GM12878 (cell line): ENCODE measurements at regions not wholly inside any gene's neighbourhood (a gene's known extent, or its start where the extent isn't known, plus 50 kb on each side); places are given as distances from the start of the nearest gene placed in this dataset.

Experiments used
- ATAC-seq: fragments of 200-7000 bp; cut with Tn5 transposase; 3 replicates; pipeline ENCODE4 v1.9.1; 2020; ENCODE audit warnings: mild to moderate bottlenecking, moderate library complexity
- BruUV-seq: library from RNA; stranded (reverse); fragments of 400-500 nt; replicated peaks from 2 replicates; lab custom pipeline; 2021; lab: Mats Ljungman, UMichigan
- CTCF ChIA-PET: fragments of 300-600 bp; sonication (Branson Sonifier 250); formaldehyde crosslinking; extraction: SDS; loops from one replicate; lab custom pipeline; 2021; ENCODE audit warnings: inconsistent platforms; lab: Yijun Ruan, JAX
- POLR2A ChIA-PET: fragments of 350-600 bp; formaldehyde crosslinking; extraction: SDS; loops from one replicate; lab custom pipeline; 2021; ENCODE audit warnings: inconsistent platforms; lab: Charles Lee
- RAD21 ChIA-PET: fragments of 300-600 bp; sonication (Branson Sonifier 250); formaldehyde crosslinking; loops from one replicate; lab custom pipeline; 2023; ENCODE audit warnings: antibody characterized with exemption; ENCODE audit not compliant: unreplicated experiment; lab: Charles Lee
- SMC1A ChIA-PET: fragments of 300-600 bp; sonication (Branson Sonifier 250); formaldehyde crosslinking; loops from one replicate; lab custom pipeline; 2023; ENCODE audit not compliant: unreplicated experiment, uncharacterized antibody; lab: Charles Lee
- DNase-seq: peaks from one replicate; pipeline ENCODE4 v3.0.0-alpha.2; 2011; ENCODE audit warnings: low read depth, low spot score
- FAIRE-seq: peaks from 3 replicates; lab custom pipeline; 2011; peaks lifted over from hg19 to GRCh38; lab: Jason Lieb, UNC
- H2AFZ ChIP-seq: 2 replicates; pipeline ENCODE4 v1.6.0; 2011; ENCODE audit warnings: low read depth, low read length, control low read depth; ENCODE audit not compliant: control insufficient read depth
- H3K27ac ChIP-seq: 2 replicates; pipeline ENCODE4 v1.5.1; 2011; ENCODE audit warnings: control low read depth; ENCODE audit not compliant: control insufficient read depth, insufficient read depth
- H3K27me3 ChIP-seq, 2 experiments: replicated peaks in 1 of 2; 2 replicates each; pipeline versions ENCODE4 v1.6.0 to v1.6.1; 2011; ENCODE audit warnings: low read length in 1 of 2; ENCODE audit not compliant: control insufficient read depth in 2 of 2, insufficient read depth in 2 of 2
- H3K36me3 ChIP-seq, 2 experiments: 2 replicates each; pipeline ENCODE4 v1.5.1; 2011; ENCODE audit warnings: low read length in 1 of 2; ENCODE audit not compliant: control insufficient read depth in 2 of 2, insufficient read depth in 2 of 2
- H3K4me1 ChIP-seq: 2 replicates; pipeline ENCODE4 v1.6.1; 2011; ENCODE audit warnings: mild to moderate bottlenecking, low read length, moderate library complexity, mixed read lengths; ENCODE audit not compliant: control insufficient read depth, insufficient read depth
- H3K4me2 ChIP-seq: 2 replicates; pipeline ENCODE4 v1.6.0; 2011; ENCODE audit warnings: control low read depth; ENCODE audit not compliant: control insufficient read depth, insufficient read depth
- H3K4me3 ChIP-seq: fragments of 200-600 bp; sonication (generic); 2 replicates; pipeline ENCODE4 v1.5.1; 2016
- H3K79me2 ChIP-seq: 2 replicates; pipeline ENCODE4 v1.6.0; 2011; ENCODE audit warnings: low read length; ENCODE audit not compliant: control insufficient read depth, insufficient read depth
- H3K9ac ChIP-seq: 2 replicates; pipeline ENCODE4 v1.8.0; 2011; ENCODE audit warnings: low read length, control low read depth, mixed read lengths; ENCODE audit not compliant: control insufficient read depth, insufficient read depth
- H3K9me3 ChIP-seq: replicated peaks from 3 replicates; pipeline ENCODE4 v1.5.1; 2011; ENCODE audit warnings: mild to moderate bottlenecking, low read length; ENCODE audit not compliant: control insufficient read depth, insufficient read depth
- H4K20me1 ChIP-seq: 2 replicates; pipeline ENCODE4 v1.6.0; 2011; ENCODE audit not compliant: control insufficient read depth, insufficient read depth
- ATF7 ChIP-seq: fragments of 450-650 bp; IDR thresholded peaks from 2 replicates; pipeline ENCODE4 v1.6.1; 2016; ENCODE audit warnings: low read depth, mild to moderate bottlenecking
- HDAC2 ChIP-seq: fragments of 200-600 bp; sonication (generic); IDR thresholded peaks from 2 replicates; pipeline ENCODE4 v1.6.1; 2017
- NR2C2 ChIP-seq: IDR thresholded peaks from 2 replicates; pipeline ENCODE4 v1.6.1; 2011; ENCODE audit warnings: borderline replicate concordance, low read depth; ENCODE audit not compliant: control insufficient read depth, insufficient read length
- SMC3 ChIP-seq: IDR thresholded peaks from 2 replicates; pipeline ENCODE4 v1.6.1; 2011; ENCODE audit warnings: low read length, improper control_type of control experiment, borderline replicate concordance
- SUZ12 ChIP-seq: fragments of 200-600 bp; sonication (generic); IDR thresholded peaks from one replicate; pipeline ENCODE4 v1.6.1; 2018; ENCODE audit warnings: antibody characterized with exemption, mild to moderate bottlenecking; ENCODE audit not compliant: unreplicated experiment
- TBL1XR1 ChIP-seq: IDR thresholded peaks from 2 replicates; pipeline ENCODE4 v1.6.1; 2012; ENCODE audit warnings: low read depth, low read length, improper control_type of control experiment
- TCF3 ChIP-seq: IDR thresholded peaks from 2 replicates; pipeline ENCODE4 v1.6.1; 2012; ENCODE audit warnings: low read depth, mild to moderate bottlenecking, low read length, borderline replicate concordance; ENCODE audit not compliant: insufficient read depth
- WRNIP1 ChIP-seq: IDR thresholded peaks from 2 replicates; pipeline ENCODE4 v1.6.1; 2011; ENCODE audit warnings: low read depth, low read length, improper control_type of control experiment, borderline replicate concordance
- ZNF622 ChIP-seq: fragments of 450-650 bp; IDR thresholded peaks from 2 replicates; pipeline ENCODE4 v1.6.1; 2017; ENCODE audit warnings: mild to moderate bottlenecking, inconsistent platforms
- WGBS: methylation state at CpG from one replicate; pipeline ENCODE4 v1.1.6; 2016; ENCODE audit warnings: low lambda C conversion rate; ENCODE audit not compliant: insufficient replicate concordance, insufficient coverage; ENCODE audit errors: missing lambda C conversion rate; 5-methylcytosine and 5-hydroxymethylcytosine counted together
- in situ Hi-C: fragments of 300-500 bp; cut with MboI; formaldehyde crosslinking; loops from 9 replicates; pipeline ENCODE4 v1.14.3; 2018; ENCODE audit warnings: mixed read lengths
- intact Hi-C: fragments of 100-400 bp; cut with micrococcal nuclease; formaldehyde crosslinking; loops from one replicate; pipeline ENCODE4 v1.14.2; 2022; ENCODE audit not compliant: unreplicated experiment
- TF ChIP-seq, protein P1 (sequence below): fragments of 150-350 bp; IDR thresholded peaks from 2 replicates; pipeline ENCODE4 v1.6.1; 2016; ENCODE audit warnings: low read depth, low read length
- TF ChIP-seq, protein P2 (sequence below): fragments of 450-650 bp; IDR thresholded peaks from 2 replicates; pipeline ENCODE4 v1.6.1; 2016; ENCODE audit warnings: mild to moderate bottlenecking
- TF ChIP-seq, protein P3 (sequence below): fragments of 450-650 bp; IDR thresholded peaks from 2 replicates; pipeline ENCODE4 v1.6.1; 2014; ENCODE audit warnings: mild to moderate bottlenecking

DNA sequence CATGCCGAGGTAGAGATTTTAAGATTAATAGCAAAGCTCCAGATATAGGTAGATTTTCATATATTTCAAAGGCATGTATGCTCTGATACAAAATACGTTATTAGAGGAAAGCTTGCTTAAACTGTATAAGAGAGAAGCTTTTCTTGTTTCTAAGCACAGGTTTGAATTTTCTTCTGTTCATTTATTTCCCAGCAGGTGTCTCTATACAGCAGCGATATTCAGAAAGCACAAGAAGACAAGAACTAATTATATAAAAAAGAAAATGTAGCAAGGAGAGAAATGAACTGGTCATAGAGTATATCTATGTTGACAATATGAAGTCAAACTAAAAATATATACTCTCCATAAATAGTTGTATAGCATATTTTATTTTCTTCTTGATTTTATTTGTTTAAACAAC lies 307.4 kb upstream of the NOVA1 start:
- no peak overlapping the region for H3K27ac ChIP-seq
- H3K4me3 ChIP-seq = no peak overlapping the region
- H4K20me1 ChIP-seq = no peaks in the 10 kb centered on the region
- H3K9me3 ChIP-seq = no peaks in the 10 kb centered on the region; the same call in 2 of the 3 replicates
- no peak overlapping the region for H2AFZ ChIP-seq
- DNase-seq (no peak), FAIRE-seq (no peak)
- CTCF ChIA-PET = no interaction called here
- H3K4me2 ChIP-seq = no peak overlapping the region
- H3K79me2 ChIP-seq = no peaks in the 10 kb centered on the region
- POLR2A ChIA-PET = no interaction called here
- H3K4me1 ChIP-seq = no peaks in the 10 kb centered on the region
- TF ChIP-seq, protein P1, sequence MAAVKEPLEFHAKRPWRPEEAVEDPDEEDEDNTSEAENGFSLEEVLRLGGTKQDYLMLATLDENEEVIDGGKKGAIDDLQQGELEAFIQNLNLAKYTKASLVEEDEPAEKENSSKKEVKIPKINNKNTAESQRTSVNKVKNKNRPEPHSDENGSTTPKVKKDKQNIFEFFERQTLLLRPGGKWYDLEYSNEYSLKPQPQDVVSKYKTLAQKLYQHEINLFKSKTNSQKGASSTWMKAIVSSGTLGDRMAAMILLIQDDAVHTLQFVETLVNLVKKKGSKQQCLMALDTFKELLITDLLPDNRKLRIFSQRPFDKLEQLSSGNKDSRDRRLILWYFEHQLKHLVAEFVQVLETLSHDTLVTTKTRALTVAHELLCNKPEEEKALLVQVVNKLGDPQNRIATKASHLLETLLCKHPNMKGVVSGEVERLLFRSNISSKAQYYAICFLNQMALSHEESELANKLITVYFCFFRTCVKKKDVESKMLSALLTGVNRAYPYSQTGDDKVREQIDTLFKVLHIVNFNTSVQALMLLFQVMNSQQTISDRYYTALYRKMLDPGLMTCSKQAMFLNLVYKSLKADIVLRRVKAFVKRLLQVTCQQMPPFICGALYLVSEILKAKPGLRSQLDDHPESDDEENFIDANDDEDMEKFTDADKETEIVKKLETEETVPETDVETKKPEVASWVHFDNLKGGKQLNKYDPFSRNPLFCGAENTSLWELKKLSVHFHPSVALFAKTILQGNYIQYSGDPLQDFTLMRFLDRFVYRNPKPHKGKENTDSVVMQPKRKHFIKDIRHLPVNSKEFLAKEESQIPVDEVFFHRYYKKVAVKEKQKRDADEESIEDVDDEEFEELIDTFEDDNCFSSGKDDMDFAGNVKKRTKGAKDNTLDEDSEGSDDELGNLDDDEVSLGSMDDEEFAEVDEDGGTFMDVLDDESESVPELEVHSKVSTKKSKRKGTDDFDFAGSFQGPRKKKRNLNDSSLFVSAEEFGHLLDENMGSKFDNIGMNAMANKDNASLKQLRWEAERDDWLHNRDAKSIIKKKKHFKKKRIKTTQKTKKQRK = no peak
- TF ChIP-seq, all 136 proteins: peak for 0
- in situ Hi-C loops = no loop called here
- SMC1A ChIA-PET = interaction anchor here (1.0 kb wide), 1 partner anchor 9 kb away, joined by 4 read pairs; no protein-coding TSS in a partner anchor
- intact Hi-C loops = no loop called here
- ATAC-seq = no peak
- Histone ChIP-seq H3K9ac (no peak overlapping the region), H3K27me3 (no peaks in the 10 kb centered on the region), H3K36me3 (no peaks in the 10 kb centered on the region)
- 12% methylated on average over 3 of the region's 3 CpGs for WGBS
- RAD21 ChIA-PET = no interaction called here
- no TSS peak for BruUV-seq

DNA sequence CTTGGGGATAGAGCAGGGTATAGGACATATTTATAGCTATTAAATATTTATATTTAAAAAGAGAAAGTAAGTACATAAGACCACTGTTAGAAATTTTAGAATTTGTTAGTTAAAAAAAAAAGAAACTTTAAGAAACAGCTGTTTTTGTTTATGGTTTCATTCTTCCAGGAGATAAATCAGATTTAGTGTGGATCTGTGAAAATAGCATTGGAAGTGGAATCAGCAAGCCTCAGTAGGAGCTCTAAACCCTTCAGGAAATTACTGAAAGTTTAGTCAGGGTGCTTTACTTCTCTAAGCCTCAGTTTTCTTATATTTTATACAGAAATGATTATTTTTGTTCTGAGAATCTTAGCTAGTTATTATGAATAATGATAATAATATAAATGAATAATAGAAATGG lies 316.0 kb upstream of the NOVA1 start:
- no peak overlapping the region for H3K27ac ChIP-seq
- no peaks in the 10 kb centered on the region for H4K20me1 ChIP-seq
- CTCF ChIA-PET = interaction anchor here (0.9 kb wide), 1 partner anchor 17 kb away, joined by 3 read pairs; no protein-coding TSS in a partner anchor
- FAIRE-seq (no peak), DNase-seq (no peak), ATAC-seq (no peak)
- no peaks in the 10 kb centered on the region for H3K27me3 ChIP-seq
- no peak overlapping the region for H2AFZ ChIP-seq
- in situ Hi-C loops = no loop called here
- POLR2A ChIA-PET = no interaction called here
- intact Hi-C loops = no loop called here
- H3K9ac ChIP-seq = no peak overlapping the region
- H3K4me2 ChIP-seq = no peak overlapping the region
- no peaks in the 10 kb centered on the region for H3K79me2 ChIP-seq
- BruUV-seq = no TSS peak
- H3K36me3 ChIP-seq = no peaks in the 10 kb centered on the region
- RAD21 ChIA-PET = no interaction called here
- H3K9me3 ChIP-seq = no peaks in the 10 kb centered on the region
- SMC1A ChIA-PET = interaction anchor here (1.2 kb wide), 1 partner anchor 8 kb away, joined by 4 read pairs; no protein-coding TSS in a partner anchor
- H3K4me3 ChIP-seq = no peak overlapping the region
- H3K4me1 ChIP-seq = no peaks in the 10 kb centered on the region
- TF ChIP-seq NR2C2 = no peak
- TF ChIP-seq, protein P2, sequence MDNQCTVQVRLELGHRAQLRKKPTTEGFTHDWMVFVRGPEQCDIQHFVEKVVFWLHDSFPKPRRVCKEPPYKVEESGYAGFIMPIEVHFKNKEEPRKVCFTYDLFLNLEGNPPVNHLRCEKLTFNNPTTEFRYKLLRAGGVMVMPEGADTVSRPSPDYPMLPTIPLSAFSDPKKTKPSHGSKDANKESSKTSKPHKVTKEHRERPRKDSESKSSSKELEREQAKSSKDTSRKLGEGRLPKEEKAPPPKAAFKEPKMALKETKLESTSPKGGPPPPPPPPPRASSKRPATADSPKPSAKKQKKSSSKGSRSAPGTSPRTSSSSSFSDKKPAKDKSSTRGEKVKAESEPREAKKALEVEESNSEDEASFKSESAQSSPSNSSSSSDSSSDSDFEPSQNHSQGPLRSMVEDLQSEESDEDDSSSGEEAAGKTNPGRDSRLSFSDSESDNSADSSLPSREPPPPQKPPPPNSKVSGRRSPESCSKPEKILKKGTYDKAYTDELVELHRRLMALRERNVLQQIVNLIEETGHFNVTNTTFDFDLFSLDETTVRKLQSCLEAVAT = no peak
- no peak for TF ChIP-seq TCF3
- no peak for TF ChIP-seq SUZ12
- no peak for TF ChIP-seq TBL1XR1
- TF ChIP-seq ATF7 = no peak
- TF ChIP-seq, protein P3, sequence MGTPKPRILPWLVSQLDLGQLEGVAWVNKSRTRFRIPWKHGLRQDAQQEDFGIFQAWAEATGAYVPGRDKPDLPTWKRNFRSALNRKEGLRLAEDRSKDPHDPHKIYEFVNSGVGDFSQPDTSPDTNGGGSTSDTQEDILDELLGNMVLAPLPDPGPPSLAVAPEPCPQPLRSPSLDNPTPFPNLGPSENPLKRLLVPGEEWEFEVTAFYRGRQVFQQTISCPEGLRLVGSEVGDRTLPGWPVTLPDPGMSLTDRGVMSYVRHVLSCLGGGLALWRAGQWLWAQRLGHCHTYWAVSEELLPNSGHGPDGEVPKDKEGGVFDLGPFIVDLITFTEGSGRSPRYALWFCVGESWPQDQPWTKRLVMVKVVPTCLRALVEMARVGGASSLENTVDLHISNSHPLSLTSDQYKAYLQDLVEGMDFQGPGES = no peak
- TF ChIP-seq ZNF622 = no peak
- no peak for TF ChIP-seq HDAC2
- TF ChIP-seq WRNIP1 = no peak
- TF ChIP-seq SMC3 = no peak
